HL-60 (cell line): ENCODE measurements at regions not wholly inside any gene's neighbourhood (a gene's known extent, or its start where the extent isn't known, plus 50 kb on each side); places are given as distances from the start of the nearest gene placed in this dataset.

Experiments used
- CTCF ChIP-seq: IDR thresholded peaks from one replicate; pipeline ENCODE4 v1.5.1; 2011; ENCODE audit warnings: low read length, control low read depth, inconsistent platforms; ENCODE audit not compliant: insufficient read depth
- POLR2AphosphoS5 ChIP-seq: IDR thresholded peaks from 2 replicates; pipeline ENCODE4 v1.6.1; 2012; ENCODE audit warnings: low read depth

GRCh38 chr11:96869207-96869606 lies 479.4 kb downstream of the JRKL start:
- TF ChIP-seq POLR2AphosphoS5 (no peak), CTCF (no peak)
